ENCODE measurements at regions not wholly inside any gene's neighbourhood (a gene's known extent, or its start where the extent isn't known, plus 50 kb on each side); places are given as distances from the start of the nearest gene placed in this dataset.

DNA sequence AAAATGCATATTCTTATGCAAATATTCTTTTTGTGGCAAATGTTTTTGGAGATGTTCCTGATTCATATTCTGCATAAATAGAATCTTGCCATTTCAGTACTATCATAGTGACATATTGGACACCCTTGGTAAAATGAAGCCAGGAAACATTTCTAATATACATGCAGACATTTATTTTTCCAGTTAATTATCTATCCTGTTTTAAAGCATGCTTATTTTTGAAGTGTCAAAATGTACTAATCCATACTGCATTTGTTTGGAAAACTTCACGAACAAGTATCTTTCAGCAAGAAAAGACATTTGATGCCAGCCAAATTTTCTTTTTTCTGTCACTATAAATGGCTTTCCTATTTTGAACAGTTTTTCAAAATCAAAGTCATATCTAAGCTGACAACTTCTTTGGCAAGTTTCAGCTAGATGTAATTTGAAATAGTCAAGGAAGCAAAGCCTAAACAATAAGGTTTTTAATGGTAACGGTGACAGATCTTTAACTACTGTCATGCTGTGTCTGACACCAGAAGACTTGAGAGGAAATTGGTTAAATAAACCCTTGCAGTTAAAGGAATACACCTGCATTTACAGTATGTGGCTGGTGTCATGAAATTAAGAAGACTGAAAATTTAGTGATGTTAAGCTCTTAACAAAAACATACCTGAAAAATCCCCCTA lies 284.3 kb downstream of the TLE1 start:
- Histone ChIP-seq H3K4me1 (ENCODE audit: control insufficient read depth, extremely low read depth, insufficient read depth, low read length) (peaks cover 5% of the 10 kb centered on the region), H3K27me3 (ENCODE audit: control insufficient read depth, extremely low read depth, insufficient read depth, low read length) (no peaks in the 10 kb centered on the region), H4K20me1 (ENCODE audit: control insufficient read depth, extremely low read depth, insufficient read depth, low read length) (no peaks in the 10 kb centered on the region), H3K4me3 (ENCODE audit: control insufficient read depth in 2 of 3, extremely low read depth in 1 of 3, insufficient read depth in 2 of 3, low read depth in 1 of 3, low read length in 3 of 3) (no peak overlapping the region), H3K79me2 (ENCODE audit: control insufficient read depth, insufficient read depth, low read length) (no peaks in the 10 kb centered on the region), H3K4me2 (ENCODE audit: control insufficient read depth, extremely low read depth, insufficient read depth, low read depth, low read length) (no peak overlapping the region), H3K27ac (ENCODE audit: control insufficient read depth, insufficient read depth, low read length) (no peak overlapping the region), H3K36me3 (ENCODE audit: control insufficient read depth in 2 of 2, extremely low read depth in 1 of 2, insufficient read depth in 2 of 2, low read length in 2 of 2) (no peaks in the 10 kb centered on the region), H3K9ac (ENCODE audit: control insufficient read depth, extremely low read depth, insufficient read depth, low read length) (no peak overlapping the region), H3K9me1 (ENCODE audit: control insufficient read depth, extremely low read depth, insufficient read depth, low read length) (no peaks in the 10 kb centered on the region), H2AFZ (ENCODE audit: control insufficient read depth, low read length) (no peak overlapping the region), H3K9me3 (ENCODE audit: control insufficient read depth, low read depth, low read length) (no peaks in the 10 kb centered on the region)
- DNase-seq (ENCODE audit: low read depth, low spot score): no peak
- dilution Hi-C loops (cut with MboI; ENCODE audit: extremely low pct_ligation_motif_present, low sequenced_read_pairs): no loop called here
- no peak for FAIRE-seq
- TF ChIP-seq, protein P1, sequence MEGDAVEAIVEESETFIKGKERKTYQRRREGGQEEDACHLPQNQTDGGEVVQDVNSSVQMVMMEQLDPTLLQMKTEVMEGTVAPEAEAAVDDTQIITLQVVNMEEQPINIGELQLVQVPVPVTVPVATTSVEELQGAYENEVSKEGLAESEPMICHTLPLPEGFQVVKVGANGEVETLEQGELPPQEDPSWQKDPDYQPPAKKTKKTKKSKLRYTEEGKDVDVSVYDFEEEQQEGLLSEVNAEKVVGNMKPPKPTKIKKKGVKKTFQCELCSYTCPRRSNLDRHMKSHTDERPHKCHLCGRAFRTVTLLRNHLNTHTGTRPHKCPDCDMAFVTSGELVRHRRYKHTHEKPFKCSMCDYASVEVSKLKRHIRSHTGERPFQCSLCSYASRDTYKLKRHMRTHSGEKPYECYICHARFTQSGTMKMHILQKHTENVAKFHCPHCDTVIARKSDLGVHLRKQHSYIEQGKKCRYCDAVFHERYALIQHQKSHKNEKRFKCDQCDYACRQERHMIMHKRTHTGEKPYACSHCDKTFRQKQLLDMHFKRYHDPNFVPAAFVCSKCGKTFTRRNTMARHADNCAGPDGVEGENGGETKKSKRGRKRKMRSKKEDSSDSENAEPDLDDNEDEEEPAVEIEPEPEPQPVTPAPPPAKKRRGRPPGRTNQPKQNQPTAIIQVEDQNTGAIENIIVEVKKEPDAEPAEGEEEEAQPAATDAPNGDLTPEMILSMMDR (optimal IDR thresholded peaks at IDR 0.05 in 1 of 3, IDR thresholded peaks at IDR 0.05 in 1 of 3, conservative IDR thresholded peaks at IDR 0.05 in 1 of 3; ENCODE audit: extremely low read depth in 1 of 3, insufficient read depth in 2 of 3, low read length in 3 of 3): no peak

DNA sequence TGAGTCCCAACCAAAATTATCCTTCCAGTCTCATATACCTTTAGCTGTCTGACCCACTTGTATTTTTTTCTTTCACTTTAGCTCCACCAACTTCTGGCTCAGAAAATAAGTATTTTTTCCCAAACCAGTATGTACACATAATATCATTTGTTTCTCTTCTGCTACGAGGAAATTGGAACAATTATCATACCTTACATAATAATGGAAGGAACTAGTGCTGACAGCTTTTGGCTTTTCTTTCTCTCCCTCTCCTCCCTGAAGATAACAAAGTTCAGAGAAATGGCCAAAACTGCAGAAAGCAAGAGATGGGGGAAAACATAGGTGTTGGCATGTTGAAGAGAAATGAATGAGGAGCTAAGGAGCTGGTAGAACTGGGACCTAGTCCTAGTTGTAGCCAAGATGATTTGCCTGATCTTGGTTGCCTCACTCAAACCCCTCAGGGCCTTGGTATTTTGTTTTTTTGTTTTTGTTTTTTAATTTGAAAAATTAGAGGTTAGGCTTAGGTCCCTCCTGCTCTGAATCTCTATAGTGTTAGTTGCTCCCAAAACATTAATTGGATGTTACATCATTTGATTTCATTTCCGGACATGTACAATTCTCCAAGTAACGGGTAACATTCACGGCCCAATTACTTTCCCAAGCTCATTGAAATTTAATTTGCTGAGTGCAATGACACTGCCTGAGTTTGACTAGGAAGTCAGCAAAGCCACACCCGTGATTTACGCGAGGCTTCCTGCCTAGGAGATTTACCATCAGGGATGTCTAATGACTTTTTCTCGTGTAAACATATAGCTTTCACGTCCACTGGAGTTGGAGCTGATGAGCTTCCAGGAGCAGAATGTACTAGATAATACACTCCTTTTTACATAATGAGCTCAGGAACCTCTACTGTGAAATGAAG lies 291.6 kb downstream of the TLE1 start:
- no peak for TF ChIP-seq EZH2 (IDR thresholded peaks at IDR 0.05; ENCODE audit: low read length)
- TF ChIP-seq, protein P1 (optimal IDR thresholded peaks at IDR 0.05 in 1 of 3, IDR thresholded peaks at IDR 0.05 in 1 of 3, conservative IDR thresholded peaks at IDR 0.05 in 1 of 3; ENCODE audit: extremely low read depth in 1 of 3, insufficient read depth in 2 of 3, low read length in 3 of 3): no peak
- H3K27ac ChIP-seq (ENCODE audit: control insufficient read depth, insufficient read depth, low read length): no peak overlapping the region
- H3K9ac ChIP-seq (ENCODE audit: control insufficient read depth, extremely low read depth, insufficient read depth, low read length): no peak overlapping the region
- no peaks in the 10 kb centered on the region for H3K27me3 ChIP-seq (ENCODE audit: control insufficient read depth, extremely low read depth, insufficient read depth, low read length)
- no peaks in the 10 kb centered on the region for H4K20me1 ChIP-seq (ENCODE audit: control insufficient read depth, extremely low read depth, insufficient read depth, low read length)
- no peaks in the 10 kb centered on the region for H3K79me2 ChIP-seq (ENCODE audit: control insufficient read depth, insufficient read depth, low read length)
- FAIRE-seq (no peak), DNase-seq (ENCODE audit: low read depth, low spot score) (no peak)
- H3K9me1 ChIP-seq (ENCODE audit: control insufficient read depth, extremely low read depth, insufficient read depth, low read length): no peaks in the 10 kb centered on the region
- H2AFZ ChIP-seq (ENCODE audit: control insufficient read depth, low read length): no peak overlapping the region
- dilution Hi-C loops (cut with MboI; ENCODE audit: extremely low pct_ligation_motif_present, low sequenced_read_pairs): no loop called here
- H3K4me3 ChIP-seq (ENCODE audit: control insufficient read depth in 2 of 3, extremely low read depth in 1 of 3, insufficient read depth in 2 of 3, low read depth in 1 of 3, low read length in 3 of 3): no peak overlapping the region
- H3K4me2 ChIP-seq (ENCODE audit: control insufficient read depth, extremely low read depth, insufficient read depth, low read depth, low read length): no peak overlapping the region
- H3K36me3 ChIP-seq (ENCODE audit: control insufficient read depth in 2 of 2, extremely low read depth in 1 of 2, insufficient read depth in 2 of 2, low read length in 2 of 2): no peaks in the 10 kb centered on the region
- peaks cover 4% of the 10 kb centered on the region for H3K4me1 ChIP-seq (ENCODE audit: control insufficient read depth, extremely low read depth, insufficient read depth, low read length)
- H3K9me3 ChIP-seq (ENCODE audit: control insufficient read depth, low read depth, low read length): no peaks in the 10 kb centered on the region
